Spleen (tissue), 7 donors: ENCODE measurements at regions not wholly inside any gene's neighbourhood (a gene's known extent, or its start where the extent isn't known, plus 50 kb on each side); places are given as distances from the start of the nearest gene placed in this dataset.

Experiments
- POLR2A ChIP-seq, 3 donors: fragments of 450-650 bp; IDR thresholded peaks; one replicate each; pipeline ENCODE4 v1.5.1; 2017; ENCODE audit warnings: antibody characterized with exemption in 3 of 3, mild to moderate bottlenecking in 1 of 3
- POLR2AphosphoS5 ChIP-seq, 3 donors: sonication (generic); formaldehyde crosslinking; IDR thresholded peaks; one replicate each; pipeline ENCODE4 v1.5.1; 2017; ENCODE audit warnings: antibody characterized with exemption in 3 of 3
- TF ChIP-seq, protein P1 (sequence below), 11 experiments: fragments of 200-600 bp in 7 of 11; fragments of 450-650 bp in 4 of 11; sonication (generic) in 4 of 11; IDR thresholded peaks in 8 of 11; conservative IDR thresholded peaks in 3 of 11; 1 replicate in 7 of 11; 2 replicates in 4 of 11; pipeline versions ENCODE4 v1.4.0 to v1.8.0; 2016 to 2021; ENCODE audit warnings: antibody characterized with exemption in 11 of 11, inconsistent platforms in 4 of 11, mild to moderate bottlenecking in 1 of 11
- donor health status: DM: no; HTN: no; CAD: no; lungs with moderate emphysema.
- donor health status: DM: no; HTN: no; CAD: no.
- donor health status: DM: no; HTN: no; CAD: no.

GRCh38 chr1:42017259-42017658 is 98.5 kb upstream of the HIVEP3 start:
- TF ChIP-seq POLR2A (IDR thresholded peaks at IDR 0.05): no peak
- no peak for TF ChIP-seq POLR2AphosphoS5 (IDR thresholded peaks at IDR 0.05)
- TF ChIP-seq, protein P1, sequence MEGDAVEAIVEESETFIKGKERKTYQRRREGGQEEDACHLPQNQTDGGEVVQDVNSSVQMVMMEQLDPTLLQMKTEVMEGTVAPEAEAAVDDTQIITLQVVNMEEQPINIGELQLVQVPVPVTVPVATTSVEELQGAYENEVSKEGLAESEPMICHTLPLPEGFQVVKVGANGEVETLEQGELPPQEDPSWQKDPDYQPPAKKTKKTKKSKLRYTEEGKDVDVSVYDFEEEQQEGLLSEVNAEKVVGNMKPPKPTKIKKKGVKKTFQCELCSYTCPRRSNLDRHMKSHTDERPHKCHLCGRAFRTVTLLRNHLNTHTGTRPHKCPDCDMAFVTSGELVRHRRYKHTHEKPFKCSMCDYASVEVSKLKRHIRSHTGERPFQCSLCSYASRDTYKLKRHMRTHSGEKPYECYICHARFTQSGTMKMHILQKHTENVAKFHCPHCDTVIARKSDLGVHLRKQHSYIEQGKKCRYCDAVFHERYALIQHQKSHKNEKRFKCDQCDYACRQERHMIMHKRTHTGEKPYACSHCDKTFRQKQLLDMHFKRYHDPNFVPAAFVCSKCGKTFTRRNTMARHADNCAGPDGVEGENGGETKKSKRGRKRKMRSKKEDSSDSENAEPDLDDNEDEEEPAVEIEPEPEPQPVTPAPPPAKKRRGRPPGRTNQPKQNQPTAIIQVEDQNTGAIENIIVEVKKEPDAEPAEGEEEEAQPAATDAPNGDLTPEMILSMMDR (IDR thresholded peaks at IDR 0.05 in 8 of 11, conservative IDR thresholded peaks at IDR 0.05 in 3 of 11): no peak
